ENCODE measurements at regions not wholly inside any gene's neighbourhood (a gene's known extent, or its start where the extent isn't known, plus 50 kb on each side); places are given as distances from the start of the nearest gene placed in this dataset.

- no peak for TF ChIP-seq CTCF (conservative IDR thresholded peaks at IDR 0.05)
- H3K27ac ChIP-seq = no peak overlapping the region
Measured at GRCh38 chr4:74545448-74545847, 100.5 kb downstream of the AREG start.

GRCh38 chr4:74546057-74546456 lies 101.1 kb downstream of the AREG start:
- H3K27ac ChIP-seq = no peak overlapping the region
- no peak for TF ChIP-seq CTCF (conservative IDR thresholded peaks at IDR 0.05)

GRCh38 chr4:74547042-74547441 lies 102.1 kb downstream of the AREG start:
- TF ChIP-seq CTCF (conservative IDR thresholded peaks at IDR 0.05) = no peak
- H3K27ac ChIP-seq = no peak overlapping the region

- H3K27ac ChIP-seq = no peak overlapping the region
- no peak for TF ChIP-seq CTCF (conservative IDR thresholded peaks at IDR 0.05)
Measured at GRCh38 chr4:74548561-74548960, 103.6 kb downstream of the AREG start.

- TF ChIP-seq CTCF (conservative IDR thresholded peaks at IDR 0.05) = no peak
- no peak overlapping the region for H3K27ac ChIP-seq
Measured at GRCh38 chr4:74549936-74550335, 105.0 kb downstream of the AREG start.

GRCh38 chr4:74555231-74555630 lies 110.3 kb downstream of the AREG start:
- TF ChIP-seq CTCF (conservative IDR thresholded peaks at IDR 0.05) = no peak
- no peak overlapping the region for H3K27ac ChIP-seq

- TF ChIP-seq CTCF (conservative IDR thresholded peaks at IDR 0.05) = no peak
- no peak overlapping the region for H3K27ac ChIP-seq
Measured at GRCh38 chr4:74555843-74556242, 110.9 kb downstream of the AREG start.

- no peak for TF ChIP-seq CTCF (conservative IDR thresholded peaks at IDR 0.05)
- no peak overlapping the region for H3K27ac ChIP-seq
Measured at GRCh38 chr4:74559853-74560252, 114.9 kb downstream of the AREG start.

Measured in VCaP (cell line).